C4-2B (cell line): ENCODE measurements at regions not wholly inside any gene's neighbourhood (a gene's known extent, or its start where the extent isn't known, plus 50 kb on each side); places are given as distances from the start of the nearest gene placed in this dataset.
"Not testable (repeated sequence)": the region's sequence is repeated elsewhere in the genome, so short reads cannot be mapped to it uniquely, and the experiment has no call there.

Experiments used
- ZFX ChIP-seq: fragments of 450-650 bp; IDR thresholded peaks from 2 replicates; pipeline ENCODE4 v1.6.1; 2017
- TF ChIP-seq, protein P1 (sequence below): fragments of 450-650 bp; conservative IDR thresholded peaks from 2 replicates; pipeline ENCODE4 v1.5.1; 2017; ENCODE audit warnings: mild to moderate bottlenecking

DNA sequence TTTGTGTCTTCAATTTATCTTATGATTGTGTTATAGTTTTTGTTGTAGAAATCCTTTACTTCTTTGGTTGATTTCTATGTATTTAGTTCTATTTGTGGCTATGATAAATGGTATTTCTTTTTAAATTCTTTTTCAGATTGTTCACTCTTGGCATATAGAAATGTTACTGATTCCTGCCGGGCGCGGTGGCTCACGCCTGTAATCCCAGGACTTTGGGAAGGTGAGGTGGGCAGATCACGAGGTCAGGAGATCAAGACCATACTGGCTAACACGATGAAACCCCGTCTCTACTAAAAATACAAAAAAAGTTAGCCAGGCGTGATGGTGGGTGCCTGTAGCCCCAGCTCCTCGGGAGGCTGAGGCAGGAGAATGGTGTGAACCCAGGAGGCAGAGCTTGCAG is 158.6 kb upstream of the TPTE start:
- TF ChIP-seq, protein P1, sequence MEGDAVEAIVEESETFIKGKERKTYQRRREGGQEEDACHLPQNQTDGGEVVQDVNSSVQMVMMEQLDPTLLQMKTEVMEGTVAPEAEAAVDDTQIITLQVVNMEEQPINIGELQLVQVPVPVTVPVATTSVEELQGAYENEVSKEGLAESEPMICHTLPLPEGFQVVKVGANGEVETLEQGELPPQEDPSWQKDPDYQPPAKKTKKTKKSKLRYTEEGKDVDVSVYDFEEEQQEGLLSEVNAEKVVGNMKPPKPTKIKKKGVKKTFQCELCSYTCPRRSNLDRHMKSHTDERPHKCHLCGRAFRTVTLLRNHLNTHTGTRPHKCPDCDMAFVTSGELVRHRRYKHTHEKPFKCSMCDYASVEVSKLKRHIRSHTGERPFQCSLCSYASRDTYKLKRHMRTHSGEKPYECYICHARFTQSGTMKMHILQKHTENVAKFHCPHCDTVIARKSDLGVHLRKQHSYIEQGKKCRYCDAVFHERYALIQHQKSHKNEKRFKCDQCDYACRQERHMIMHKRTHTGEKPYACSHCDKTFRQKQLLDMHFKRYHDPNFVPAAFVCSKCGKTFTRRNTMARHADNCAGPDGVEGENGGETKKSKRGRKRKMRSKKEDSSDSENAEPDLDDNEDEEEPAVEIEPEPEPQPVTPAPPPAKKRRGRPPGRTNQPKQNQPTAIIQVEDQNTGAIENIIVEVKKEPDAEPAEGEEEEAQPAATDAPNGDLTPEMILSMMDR: not testable (repeated sequence)
- not testable (repeated sequence) for TF ChIP-seq ZFX
